ENCODE measurements at regions not wholly inside any gene's neighbourhood (a gene's known extent, or its start where the extent isn't known, plus 50 kb on each side); places are given as distances from the start of the nearest gene placed in this dataset.
A peak's percentile ranks its signal among the peaks of the same experiment; 100 is the strongest.
"Not testable (repeated sequence)": the region's sequence is repeated elsewhere in the genome, so short reads cannot be mapped to it uniquely, and the experiment has no call there.

DNA sequence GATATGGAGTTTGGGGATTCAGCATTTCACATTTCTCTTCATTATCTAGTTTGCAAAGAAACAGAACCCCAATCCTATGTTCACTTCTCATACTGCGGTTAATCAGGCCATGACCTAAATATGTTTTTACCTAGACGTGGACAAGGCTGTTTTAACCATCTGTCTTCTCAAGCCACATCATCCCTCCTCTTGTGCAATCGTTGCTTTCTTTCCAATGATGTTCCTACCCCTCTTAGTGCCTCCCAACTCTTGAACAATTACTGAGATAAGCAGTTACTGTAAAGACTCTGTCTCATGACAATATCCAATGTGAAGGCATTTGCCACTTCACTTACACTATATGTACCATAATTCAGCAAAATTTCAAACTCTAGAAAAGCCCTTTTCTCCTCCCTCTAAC is 406.2 kb downstream of the LIG4 start:
- DNase-seq, result no peak

DNA sequence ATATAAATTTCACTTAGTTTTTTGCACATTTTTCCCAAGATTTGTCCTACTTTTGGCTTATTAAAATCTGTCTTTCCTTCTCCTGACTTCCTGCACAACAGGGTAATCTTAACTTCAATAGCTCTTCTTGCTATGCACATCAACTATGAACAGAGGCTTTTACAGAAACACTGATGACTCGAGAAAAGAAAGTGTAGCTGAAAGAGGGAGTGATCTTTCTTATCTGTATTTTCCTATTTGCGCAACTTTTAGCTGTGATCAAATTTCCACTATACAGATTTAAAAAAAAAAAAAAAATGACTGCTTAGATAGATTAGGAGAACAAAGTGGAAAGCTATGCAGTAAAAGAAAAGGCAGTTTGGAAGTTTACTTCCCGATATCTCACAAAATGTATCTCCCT is 406.9 kb downstream of the LIG4 start:
- no peak for DNase-seq

DNA sequence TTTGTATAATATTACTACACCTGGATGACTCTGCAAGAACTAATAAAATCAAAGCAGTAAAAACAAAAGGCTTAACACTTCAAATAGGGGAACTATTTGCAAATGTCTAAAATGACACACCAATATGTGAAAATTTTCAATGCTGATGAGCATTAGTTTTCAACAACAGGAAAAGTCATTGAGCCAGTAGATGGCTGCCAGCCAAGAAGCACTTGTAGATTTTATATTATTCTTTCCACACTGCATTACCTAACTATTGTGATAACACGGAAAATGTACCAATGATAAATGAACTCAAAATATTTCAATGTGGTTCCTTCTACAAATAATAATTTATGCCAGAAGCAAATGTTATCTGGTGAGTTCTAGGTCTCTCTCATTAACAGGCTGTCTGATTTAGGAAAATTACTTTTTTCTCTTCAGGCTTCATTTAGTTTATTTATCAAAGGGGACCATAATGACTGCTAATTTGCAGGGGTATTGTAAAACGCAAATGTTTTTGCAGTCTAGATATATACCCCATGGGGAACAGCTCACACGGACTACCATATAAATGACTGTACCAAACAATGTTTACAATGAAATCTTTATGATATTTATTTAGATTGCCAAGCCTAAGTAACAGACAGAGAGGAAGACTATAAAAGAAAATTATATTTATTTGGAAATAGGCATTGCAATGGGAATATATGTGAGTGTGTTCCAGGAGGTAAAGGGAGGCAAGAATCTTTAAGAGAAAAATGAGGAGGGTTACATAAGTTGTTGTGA is 407.8 kb downstream of the LIG4 start:
- peak; percentile 89 for DNase-seq

DNA sequence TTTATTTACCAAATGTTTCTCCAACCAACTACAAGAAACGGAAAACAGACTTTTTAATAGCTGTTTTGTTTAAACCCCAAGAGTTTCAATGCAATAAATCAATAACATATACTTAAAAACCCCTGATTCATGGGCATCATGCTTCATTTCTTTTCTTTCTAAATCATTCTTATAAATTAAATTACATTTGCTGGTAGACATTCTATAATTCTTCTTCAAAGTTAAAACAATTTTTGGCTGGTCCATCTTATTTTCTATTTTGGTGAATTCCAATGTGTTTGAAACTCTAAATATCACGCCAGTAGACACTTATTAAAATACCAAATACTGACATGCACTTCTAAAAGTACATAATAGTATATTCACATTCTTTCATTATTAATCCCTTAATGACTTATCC is 408.6 kb downstream of the LIG4 start:
- no peak for DNase-seq

DNA sequence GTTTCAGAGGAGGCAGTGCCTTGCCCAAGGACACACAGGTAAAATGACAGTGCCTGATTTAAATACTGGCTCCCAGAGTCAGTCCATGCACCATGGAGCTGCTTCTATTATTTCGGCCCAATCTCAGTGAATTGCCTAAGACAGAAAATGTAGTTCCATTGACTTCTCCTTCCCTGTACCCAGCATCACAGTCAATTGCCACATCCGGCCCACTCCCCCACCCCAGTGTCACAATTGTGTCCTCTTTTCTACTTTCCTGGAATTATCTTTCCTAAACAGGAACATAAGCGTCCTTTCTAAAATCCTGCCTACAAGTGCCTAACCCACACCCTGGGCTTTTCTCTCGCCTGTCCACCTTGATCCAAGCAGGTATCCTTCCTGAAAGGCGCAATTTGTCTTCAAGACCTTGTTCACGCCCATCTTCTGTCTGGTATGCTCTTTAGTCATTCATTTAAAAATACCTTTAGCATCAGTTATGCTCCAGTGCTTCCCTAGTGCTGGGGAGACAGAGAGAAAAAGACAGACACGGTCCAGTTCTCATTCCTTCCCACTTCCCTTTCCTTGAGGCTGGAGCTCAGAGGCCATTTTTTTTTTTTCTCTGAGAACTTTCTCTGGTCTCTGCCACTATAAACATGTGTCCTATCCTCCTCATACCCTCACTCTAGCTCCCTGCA is 411.4 kb downstream of the LIG4 start:
- DNase-seq, result no peak

DNA sequence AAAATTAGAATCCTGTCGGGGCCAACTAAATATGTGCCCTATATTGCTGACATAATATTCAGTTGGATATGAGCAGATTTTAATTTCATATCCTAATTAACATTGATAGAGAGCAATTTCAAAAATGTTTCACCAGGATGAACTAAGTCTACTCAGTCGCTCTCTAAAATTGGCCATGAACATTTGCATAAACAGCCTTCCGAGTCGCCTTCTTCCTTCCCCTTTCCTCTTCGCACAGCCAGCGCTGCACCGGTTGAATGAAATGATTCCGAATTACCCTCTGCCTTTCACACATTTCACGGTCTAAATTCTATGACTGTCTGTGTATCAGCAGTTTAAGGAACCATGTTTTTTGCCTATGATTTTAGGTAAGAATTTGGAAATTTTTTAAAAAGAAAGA is 413.7 kb downstream of the LIG4 start:
- DNase-seq, result no peak

DNA sequence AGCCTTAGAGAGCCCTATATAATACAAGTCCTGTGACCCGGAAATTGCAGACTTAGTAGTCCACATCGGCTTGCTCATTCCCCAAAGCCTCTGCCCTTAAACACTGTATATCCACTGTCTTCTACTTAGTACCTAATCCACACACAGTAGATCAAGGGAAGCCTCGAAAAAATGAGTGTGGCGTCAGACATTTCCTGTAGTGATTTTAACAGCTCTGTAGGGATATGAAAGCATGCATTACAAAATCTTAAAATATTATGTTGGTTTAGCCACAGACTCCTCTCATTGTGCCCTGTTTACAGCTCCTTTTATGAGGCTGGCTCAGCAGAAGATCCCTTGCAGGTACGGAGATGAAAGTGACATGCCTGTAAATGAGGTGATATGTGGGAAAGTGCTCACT is 416.3 kb downstream of the LIG4 start:
- no peak for DNase-seq

DNA sequence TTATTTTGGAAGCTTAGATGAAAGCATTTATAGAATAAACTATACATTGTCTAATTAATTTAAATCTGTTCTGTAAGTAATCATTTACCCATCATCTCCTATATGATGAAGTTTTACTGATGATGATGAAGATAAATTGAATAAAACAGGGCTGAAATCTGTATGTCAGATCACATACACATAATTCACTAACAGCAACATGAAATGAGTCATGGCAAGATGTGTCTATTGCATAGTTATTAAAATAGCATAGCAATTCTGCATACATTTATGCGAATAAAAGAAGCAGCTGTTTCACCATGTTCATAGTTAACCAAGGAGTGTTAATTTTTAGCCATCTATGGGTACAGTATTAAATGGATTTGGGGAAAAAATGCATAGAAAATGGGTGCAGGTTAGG is 424.9 kb downstream of the LIG4 start:
- no peak for DNase-seq

DNA sequence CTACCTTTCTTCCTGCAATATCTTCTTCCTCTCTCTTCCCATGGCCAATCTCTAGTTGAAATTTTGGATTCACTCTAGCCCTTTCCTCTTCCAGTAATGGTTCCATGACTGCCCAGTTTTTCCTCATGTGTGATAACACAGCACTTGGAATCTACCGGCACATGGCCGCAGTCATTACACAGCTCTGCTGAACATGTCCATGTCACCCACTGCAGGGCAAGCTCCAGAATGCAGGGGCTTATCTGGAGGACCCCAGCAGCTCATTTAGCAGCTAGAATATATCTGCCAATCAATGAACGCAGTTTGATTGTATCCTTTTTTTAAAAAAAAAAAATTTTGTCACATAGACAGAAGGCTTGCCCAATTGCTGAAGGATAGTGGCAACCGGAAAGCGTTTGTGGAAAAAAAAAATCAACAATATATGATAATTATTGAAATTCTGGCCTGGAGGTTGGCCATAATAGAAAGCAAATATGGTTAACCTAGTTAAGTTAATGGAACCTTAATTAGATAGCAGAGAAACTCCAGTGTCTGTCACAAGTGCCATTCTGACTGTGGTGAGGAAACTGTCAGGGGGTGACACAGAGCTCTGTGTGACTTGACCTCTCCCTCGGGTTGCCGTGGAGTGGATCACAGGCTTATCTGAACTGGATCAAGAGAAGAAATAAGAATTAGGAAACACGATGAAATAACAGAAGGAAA is 426.7 kb downstream of the LIG4 start:
- no peak for DNase-seq

DNA sequence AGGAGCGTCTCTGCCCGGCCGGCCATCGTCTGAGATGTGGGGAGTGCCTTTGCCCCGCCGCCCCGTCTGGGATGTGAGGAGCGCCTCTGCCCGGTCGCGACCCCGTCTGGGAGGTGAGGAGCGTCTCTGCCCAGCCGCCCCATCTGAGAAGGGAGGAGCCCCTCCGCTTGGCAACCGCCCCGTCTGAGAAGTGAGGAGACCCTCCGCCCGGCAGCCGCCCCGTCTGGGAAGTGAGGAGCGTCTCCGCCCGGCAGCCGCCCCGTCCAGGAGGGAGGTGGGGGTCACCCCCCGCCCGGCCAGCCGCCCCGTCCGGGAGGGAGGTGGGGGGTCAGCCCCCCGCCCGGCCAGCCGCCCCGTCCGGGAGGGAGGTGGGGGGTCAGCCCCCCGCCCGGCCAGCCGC is 432.7 kb downstream of the LIG4 start:
- not testable (repeated sequence) for DNase-seq

DNA sequence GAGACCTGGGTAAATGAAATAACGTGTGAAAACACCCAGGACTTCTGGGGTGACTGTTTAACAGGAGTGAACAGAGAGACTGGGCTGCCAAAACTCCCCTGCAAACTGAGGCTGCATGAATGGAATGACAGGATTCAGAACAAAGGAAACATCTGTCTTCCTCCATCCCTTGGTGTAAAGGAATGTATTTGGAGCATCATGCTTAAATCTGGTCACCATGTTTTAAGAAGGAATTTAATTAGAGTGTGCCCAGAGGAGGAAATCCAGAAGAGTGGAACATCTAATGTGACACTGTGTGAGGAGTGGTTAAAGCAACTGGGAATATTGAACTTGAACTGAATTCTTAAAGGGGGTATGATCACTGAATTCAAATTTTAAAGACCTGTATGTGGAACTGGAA is 437.2 kb downstream of the LIG4 start:
- DNase-seq, result no peak

DNA sequence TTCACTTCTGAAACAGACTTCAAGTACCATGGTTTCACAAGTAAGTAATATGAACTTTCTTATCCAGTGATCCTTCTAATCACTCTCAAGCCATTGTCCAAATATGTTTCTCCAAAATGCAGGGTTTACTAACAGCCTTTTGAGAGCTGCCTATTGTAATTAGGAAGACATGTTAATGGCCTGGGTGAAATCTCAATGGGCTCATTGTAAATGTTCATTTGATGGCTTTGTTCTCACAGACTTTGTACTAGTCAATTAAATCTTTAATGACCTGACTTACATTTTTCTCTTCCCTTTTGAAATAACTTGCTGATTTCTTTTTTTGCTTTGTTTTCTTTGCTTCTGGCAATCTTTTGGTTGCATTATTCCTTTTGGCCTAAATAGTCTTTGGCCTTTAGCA is 444.8 kb downstream of the LIG4 start:
- peak; percentile 20 for DNase-seq

DNA sequence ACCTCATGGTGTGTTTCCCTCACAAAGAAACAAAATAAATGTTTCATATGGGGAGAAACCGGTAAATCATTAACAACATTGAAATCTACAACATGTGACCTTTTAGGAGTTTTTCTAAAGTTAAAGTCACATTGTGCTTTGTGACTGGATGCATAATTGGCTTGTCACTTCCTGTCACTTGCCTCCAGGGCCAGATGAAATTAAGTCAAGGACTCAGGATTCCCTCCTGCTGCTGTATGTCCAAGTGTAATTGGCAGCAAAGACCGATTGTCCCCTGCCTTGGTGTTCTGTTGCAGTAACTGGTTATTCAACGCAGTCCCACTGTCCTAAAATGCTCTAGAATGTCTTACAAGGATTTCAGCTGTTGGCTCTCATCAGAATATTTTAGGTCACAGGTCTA is 448.2 kb downstream of the LIG4 start:
- DNase-seq, result peak; percentile 21

DNA sequence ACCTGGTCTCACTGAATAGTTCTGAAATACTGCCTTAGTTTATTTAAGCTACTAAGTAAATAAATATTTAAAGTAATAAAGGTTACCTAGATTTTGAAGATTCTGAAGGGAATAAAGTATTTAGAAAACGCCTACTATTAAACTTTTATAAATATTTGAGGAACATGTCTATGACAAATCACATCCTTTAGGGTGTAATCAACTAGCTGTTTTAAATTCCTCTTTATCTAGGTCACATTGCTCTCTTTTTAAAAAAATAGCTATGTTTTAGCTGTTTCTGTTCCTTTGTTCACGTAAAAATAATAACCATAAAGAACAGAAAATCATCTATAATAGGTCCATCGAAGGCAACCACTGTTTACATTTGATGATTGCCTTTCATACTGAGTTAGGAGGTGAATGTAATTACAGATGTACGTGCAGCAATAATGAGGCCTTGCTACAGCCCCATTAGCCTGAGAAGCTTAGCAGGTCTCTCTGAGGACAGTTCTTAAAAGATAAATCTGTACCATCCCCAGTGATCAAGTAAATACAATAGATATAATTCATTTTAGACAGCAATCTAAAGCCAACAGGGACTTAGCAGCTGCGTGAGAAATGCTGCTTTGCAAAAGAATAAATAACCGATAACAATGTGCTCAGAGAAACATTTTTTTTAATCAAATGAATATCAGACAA is 449.5 kb downstream of the LIG4 start:
- DNase-seq, result peak; percentile 99

DNA sequence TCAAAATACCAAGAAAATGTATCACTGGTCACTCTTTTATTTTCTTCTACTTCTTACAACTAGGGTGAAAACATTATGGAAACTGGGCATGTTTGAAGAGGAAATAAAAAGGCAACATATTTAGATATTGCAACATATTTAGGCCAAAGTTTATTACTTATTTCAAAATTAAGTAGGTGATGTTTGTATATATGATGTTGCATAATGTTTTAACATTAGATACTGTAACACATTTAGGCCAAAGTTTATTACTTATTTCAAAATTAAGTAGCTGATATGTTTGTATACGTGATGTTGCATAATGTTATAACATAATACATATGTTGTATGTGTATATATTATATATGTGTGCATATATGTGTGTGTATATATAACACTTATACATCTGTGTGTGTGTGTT is 451.3 kb downstream of the LIG4 start:
- DNase-seq, result no peak

DNA sequence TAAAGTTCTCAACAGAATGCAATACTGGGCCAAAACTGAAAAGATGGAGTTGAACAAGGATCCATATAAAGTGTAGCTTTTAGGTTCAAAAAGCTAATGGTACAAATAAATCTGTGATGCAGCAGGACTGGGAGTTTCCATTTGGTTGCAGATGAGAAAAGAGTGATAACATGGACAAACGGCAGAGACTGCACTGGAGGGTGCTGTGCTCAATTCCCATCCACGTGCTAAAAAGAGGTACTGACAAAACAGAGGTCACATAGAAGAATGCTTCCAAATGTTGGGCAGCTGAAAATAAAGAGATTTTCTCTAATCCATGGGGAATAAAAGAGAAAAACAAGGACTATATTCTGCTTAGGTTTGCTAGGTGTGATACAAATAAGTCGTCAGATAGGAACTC is 461.6 kb downstream of the LIG4 start:
- no peak for DNase-seq

DNA sequence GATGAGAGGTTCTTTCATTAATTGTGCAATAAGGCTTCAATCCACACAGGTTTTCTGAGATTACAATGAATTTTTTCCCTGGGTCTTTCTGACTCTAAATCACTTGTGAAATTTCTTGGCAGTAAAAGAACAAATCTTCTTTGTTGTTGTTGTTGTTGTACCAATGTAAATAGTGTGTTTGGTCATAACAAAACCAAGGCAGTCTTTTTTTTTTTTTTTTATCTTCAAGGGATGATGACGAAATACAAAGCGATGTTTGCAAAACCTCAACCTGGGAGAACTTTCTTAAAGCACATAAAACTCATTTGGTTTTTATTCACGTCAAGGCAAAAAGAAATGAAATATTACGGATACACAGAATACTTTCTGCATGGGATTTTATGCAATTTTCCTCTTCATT is 462.0 kb downstream of the LIG4 start:
- no peak for DNase-seq

DNA sequence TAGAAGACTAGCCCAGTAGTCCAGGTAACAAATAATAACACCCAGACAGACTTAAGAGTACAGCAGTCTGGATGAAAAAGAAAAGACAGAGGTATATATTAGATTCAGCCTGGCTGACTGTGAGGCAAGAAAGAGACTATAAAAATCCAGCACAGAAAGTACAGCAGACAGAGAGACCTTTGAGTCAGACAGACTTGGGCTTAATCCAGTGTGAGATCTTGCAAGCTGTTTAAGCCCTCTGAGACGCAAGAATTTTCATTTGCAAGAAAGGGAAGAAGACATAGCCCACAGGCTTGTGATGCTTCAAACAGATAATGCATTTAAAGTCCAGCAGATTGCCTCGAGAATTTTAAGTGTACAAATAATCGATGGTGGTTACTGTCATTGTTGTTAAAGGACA is 471.4 kb downstream of the LIG4 start:
- no peak for DNase-seq

DNA sequence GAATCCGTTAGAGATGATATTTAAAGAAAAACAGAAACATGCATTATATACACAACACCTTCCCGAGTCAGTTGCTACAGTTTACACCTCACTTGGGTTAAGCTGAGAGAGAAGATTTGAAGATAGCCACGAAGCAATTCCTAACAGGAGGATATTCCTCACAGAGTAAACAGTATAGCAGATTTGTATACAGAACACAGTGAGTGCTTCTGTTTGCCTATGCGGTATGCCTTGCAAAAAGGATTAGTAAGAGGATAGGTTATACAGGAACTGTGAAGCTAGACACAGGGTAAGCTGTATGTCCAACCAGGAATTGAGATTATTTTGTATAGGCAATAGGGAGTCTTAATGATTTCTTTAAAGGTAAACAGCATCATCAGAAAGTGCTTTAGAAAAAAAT is 471.8 kb downstream of the LIG4 start:
- no peak for DNase-seq

DNA sequence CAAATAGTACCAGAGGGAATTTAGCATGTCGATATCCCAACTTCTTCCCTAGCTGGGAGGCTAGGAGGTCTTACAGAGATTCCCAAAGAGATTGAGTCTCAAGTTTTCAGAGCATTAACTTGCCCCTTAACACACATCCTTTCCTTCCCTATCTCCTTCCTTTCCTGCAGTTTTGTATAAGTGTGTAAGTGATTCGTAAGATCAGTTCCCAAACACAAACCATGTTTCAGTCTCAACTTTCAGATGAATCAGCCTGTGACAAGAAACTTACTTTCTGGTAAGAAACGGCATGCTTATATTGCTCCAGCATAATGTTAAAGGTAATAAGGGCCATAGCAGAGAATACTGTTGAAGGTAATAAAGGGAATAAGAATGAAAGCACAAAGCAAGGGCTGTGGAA is 472.2 kb downstream of the LIG4 start:
- no peak for DNase-seq

DNA sequence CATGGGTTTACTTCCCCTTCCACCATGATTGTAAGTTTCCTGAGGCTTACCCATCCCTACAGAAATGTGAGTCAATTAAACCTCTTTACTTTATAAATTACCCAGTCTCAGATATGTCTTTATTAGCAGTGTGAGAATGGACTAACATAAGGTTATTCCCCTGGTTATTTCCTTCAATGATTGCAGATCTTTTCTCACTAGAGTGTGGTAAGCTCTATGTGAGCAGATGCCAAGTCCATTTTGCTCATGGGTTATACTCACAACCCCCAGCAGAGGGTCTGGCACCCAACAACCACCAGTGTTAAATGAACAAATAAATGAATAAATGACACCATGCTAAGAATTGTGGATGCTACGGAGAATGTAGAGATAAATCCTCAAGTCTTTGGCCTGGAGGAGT is 472.8 kb downstream of the LIG4 start:
- no peak for DNase-seq

DNA sequence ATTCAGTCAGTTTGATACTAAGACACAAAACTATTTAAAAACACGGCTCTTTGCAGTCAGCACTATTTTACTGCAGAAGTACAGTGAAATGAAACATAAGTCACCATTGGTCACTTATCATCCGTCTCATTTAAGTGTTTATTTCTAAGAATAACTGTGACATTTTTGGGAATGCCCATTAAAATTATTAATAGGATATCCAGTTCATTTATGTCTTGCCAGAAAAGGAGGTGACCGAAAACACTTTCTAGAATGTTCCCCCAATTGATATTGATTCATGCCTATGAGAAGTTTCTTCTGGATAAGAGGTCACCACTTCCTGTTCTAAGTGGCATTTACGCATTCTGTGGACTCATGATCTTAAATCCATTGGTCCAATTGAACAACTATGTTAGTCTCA is 477.3 kb downstream of the LIG4 start:
- no peak for DNase-seq

DNA sequence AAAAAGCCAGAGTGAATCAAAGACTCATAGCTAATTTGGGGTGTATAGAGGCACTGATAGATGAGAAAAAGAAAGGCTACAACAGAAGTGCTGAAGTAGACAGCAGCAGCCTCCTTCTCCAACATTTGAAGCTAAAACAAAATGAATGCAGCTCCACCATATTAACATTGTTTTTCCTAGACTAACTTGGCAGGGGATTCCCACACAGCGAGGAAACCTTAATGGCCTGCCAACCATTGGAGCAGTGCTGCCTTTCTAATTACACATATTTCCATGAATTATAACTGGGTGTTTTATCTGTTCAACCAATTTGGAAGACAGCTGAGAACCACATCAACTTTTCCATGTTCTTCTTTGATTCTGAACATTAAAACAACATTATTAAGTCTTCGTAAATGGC is 478.6 kb downstream of the LIG4 start:
- no peak for DNase-seq

DNA sequence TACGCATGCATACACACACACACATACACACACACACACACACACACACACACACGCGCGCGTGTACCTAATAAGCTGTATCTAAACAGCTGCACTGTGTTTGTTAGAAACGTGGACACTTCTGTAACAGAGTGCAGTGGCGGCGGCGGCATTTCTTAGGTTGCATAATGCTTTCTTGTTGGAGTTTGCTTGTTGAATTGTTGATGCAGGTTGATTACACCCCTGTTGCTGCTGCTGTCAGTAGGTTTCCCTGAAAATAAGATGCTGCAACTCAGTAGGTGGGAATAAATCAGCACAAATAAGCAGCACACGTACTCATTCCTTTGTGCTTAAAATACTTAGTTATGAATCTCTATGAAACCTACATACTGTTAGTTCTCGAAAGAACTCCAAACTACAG is 479.2 kb downstream of the LIG4 start:
- DNase-seq, result no peak

Data from NCI-H1436 treated with DMSO at 0.1 percent for 48 hours (cell line).